IMR-90 (cell line): ENCODE measurements at regions not wholly inside any gene's neighbourhood (a gene's known extent, or its start where the extent isn't known, plus 50 kb on each side); places are given as distances from the start of the nearest gene placed in this dataset.

Experiments
- ATAC-seq: fragments of 200-7000 bp; cut with Tn5 transposase; 2 replicates; pipeline ENCODE4 v1.9.1; 2020; ENCODE audit warnings: low read depth, mild to moderate bottlenecking, moderate library complexity
- BruUV-seq: library from RNA; stranded (reverse); fragments of 400-500 nt; replicated peaks from 2 replicates; lab custom pipeline; 2021; lab: Mats Ljungman, UMichigan
- CTCF ChIA-PET: fragments of 300-600 bp; formaldehyde crosslinking; extraction: SDS; loops from one replicate; lab custom pipeline; 2021; ENCODE audit warnings: antibody characterized with exemption; lab: Yijun Ruan, JAX
- POLR2A ChIA-PET: fragments of 300-600 bp; sonication (Branson Sonifier 250); formaldehyde crosslinking; loops from one replicate; lab custom pipeline; 2022; ENCODE audit warnings: antibody characterized with exemption; ENCODE audit not compliant: unreplicated experiment; lab: Charles Lee
- DNase-seq: peaks from one replicate; pipeline ENCODE4 v3.0.0; 2013
- H2AFZ ChIP-seq: replicated peaks from 2 replicates; pipeline ENCODE3; 2013; ENCODE audit warnings: low read length, mild to moderate bottlenecking; ENCODE audit not compliant: poor library complexity
- H2AK5ac ChIP-seq: 2 replicates; pipeline ENCODE4 v1.6.1; 2013; ENCODE audit warnings: low read depth, low read length, inconsistent platforms
- H2AK9ac ChIP-seq: replicated peaks from 2 replicates; pipeline ENCODE3; 2013; ENCODE audit warnings: mild to moderate bottlenecking, low read depth, low read length, moderate library complexity; ENCODE audit not compliant: poor library complexity
- H2BK120ac ChIP-seq: 2 replicates; pipeline ENCODE4 v1.6.1; 2013; ENCODE audit warnings: low read depth, low read length, inconsistent platforms
- H2BK15ac ChIP-seq: 3 replicates; pipeline ENCODE4 v1.6.1; 2013; ENCODE audit warnings: low read depth, low read length, inconsistent platforms
- H2BK20ac ChIP-seq: 2 replicates; pipeline ENCODE4 v1.6.1; 2013; ENCODE audit warnings: low read depth, mild to moderate bottlenecking, inconsistent platforms, low read length, moderate library complexity
- H2BK5ac ChIP-seq: 2 replicates; pipeline ENCODE4 v1.6.1; 2013; ENCODE audit warnings: mild to moderate bottlenecking, low read depth, low read length, inconsistent platforms; ENCODE audit not compliant: poor library complexity, severe bottlenecking
- H3K14ac ChIP-seq: replicated peaks from 2 replicates; pipeline ENCODE4 v1.6.1; 2013; ENCODE audit warnings: low read depth, low read length, inconsistent platforms
- H3K18ac ChIP-seq: 2 replicates; pipeline ENCODE4 v1.6.1; 2013; ENCODE audit warnings: low read depth, low read length, control low read depth
- H3K23ac ChIP-seq: 2 replicates; pipeline ENCODE4 v1.6.1; 2013; ENCODE audit warnings: low read depth, low read length, inconsistent platforms
- H3K27ac ChIP-seq: 2 replicates; pipeline ENCODE4 v1.5.1; 2013; ENCODE audit warnings: mild to moderate bottlenecking, control low read depth, low read length; ENCODE audit not compliant: insufficient read depth
- H3K27me3 ChIP-seq: 2 replicates; pipeline ENCODE4 v1.6.1; 2013; ENCODE audit warnings: low read length; ENCODE audit not compliant: control insufficient read depth, insufficient read depth
- H3K36me3 ChIP-seq: 2 replicates; pipeline ENCODE4 v1.6.1; 2013; ENCODE audit warnings: low read length, mixed read lengths; ENCODE audit not compliant: control insufficient read depth, insufficient read depth
- H3K4ac ChIP-seq: 2 replicates; pipeline ENCODE4 v1.6.1; 2013; ENCODE audit warnings: low read depth, low read length, inconsistent platforms
- H3K4me1 ChIP-seq: 2 replicates; pipeline ENCODE4 v1.6.1; 2013; ENCODE audit warnings: low read length, mixed read lengths; ENCODE audit not compliant: control insufficient read depth, insufficient read depth
- H3K4me2 ChIP-seq: 2 replicates; pipeline ENCODE4 v1.6.1; 2013; ENCODE audit warnings: low read depth, mild to moderate bottlenecking, control low read depth, low read length, moderate library complexity
- H3K4me3 ChIP-seq: 2 replicates; pipeline ENCODE4 v1.5.1; 2013; ENCODE audit warnings: low read depth, mild to moderate bottlenecking, control low read depth, low read length, moderate library complexity; ENCODE audit not compliant: insufficient read depth
- H3K56ac ChIP-seq: 2 replicates; pipeline ENCODE4 v1.6.1; 2013; ENCODE audit warnings: low read length, inconsistent platforms; ENCODE audit not compliant: insufficient read depth; ENCODE audit errors: extremely low read depth
- H3K79me1 ChIP-seq, 2 experiments: 2 replicates each; pipeline ENCODE4 v1.6.1; 2013; ENCODE audit warnings: low read length in 2 of 2, inconsistent platforms in 1 of 2, low read depth in 1 of 2
- H3K9ac ChIP-seq: 2 replicates; pipeline ENCODE4 v1.6.1; 2013; ENCODE audit warnings: low read depth, low read length, control low read depth
- H3K9me1 ChIP-seq: 2 replicates; pipeline ENCODE4 v1.6.1; 2013; ENCODE audit warnings: low read length, inconsistent platforms; ENCODE audit not compliant: insufficient read depth
- H3K9me3 ChIP-seq: 2 replicates; pipeline ENCODE4 v1.6.1; 2013; ENCODE audit warnings: low read length; ENCODE audit not compliant: control insufficient read depth, insufficient read depth
- H4K20me1 ChIP-seq: 2 replicates; pipeline ENCODE4 v1.6.1; 2013; ENCODE audit warnings: low read length, inconsistent platforms; ENCODE audit not compliant: insufficient read depth
- H4K5ac ChIP-seq: 2 replicates; pipeline ENCODE4 v1.6.1; 2013; ENCODE audit warnings: mild to moderate bottlenecking, low read depth, low read length, control low read depth
- H4K8ac ChIP-seq, 2 experiments: 2 replicates each; pipeline ENCODE4 v1.6.1; 2013; ENCODE audit warnings: low read depth in 2 of 2, low read length in 2 of 2, control low read depth in 1 of 2, inconsistent platforms in 1 of 2
- H4K91ac ChIP-seq: 2 replicates; pipeline ENCODE4 v1.6.1; 2013; ENCODE audit warnings: low read depth, low read length, inconsistent platforms; ENCODE audit not compliant: insufficient read depth
- CEBPB ChIP-seq: IDR thresholded peaks from 2 replicates; pipeline ENCODE4 v1.6.1; 2012; ENCODE audit warnings: low read depth, low read length, improper control_type of control experiment
- FOS ChIP-seq: fragments of 150-350 bp; IDR thresholded peaks from 2 replicates; pipeline ENCODE4 v1.6.1; 2016; ENCODE audit warnings: low read depth, low read length
- MAFK ChIP-seq: IDR thresholded peaks from 2 replicates; pipeline ENCODE4 v1.6.1; 2012; ENCODE audit warnings: low read depth, low read length, improper control_type of control experiment
- MXI1 ChIP-seq: IDR thresholded peaks from 2 replicates; pipeline ENCODE4 v1.6.1; 2012; ENCODE audit warnings: low read depth, mild to moderate bottlenecking, low read length, moderate library complexity, borderline replicate concordance
- POLR2A ChIP-seq: IDR thresholded peaks from 2 replicates; pipeline ENCODE4 v1.6.1; 2012; ENCODE audit warnings: mild to moderate bottlenecking, low read depth, low read length
- WGBS, 2 experiments: methylation state at CpG; one replicate each; pipeline versions ENCODE4 v1.1.5 to v1.1.7; 2013; ENCODE audit warnings: missing lambda C conversion rate in 2 of 2; ENCODE audit not compliant: insufficient read length in 1 of 2; ENCODE audit errors: extremely low coverage in 2 of 2; 5-methylcytosine and 5-hydroxymethylcytosine counted together
- dilution Hi-C: fragments of 300-500 bp; cut with HindIII; formaldehyde crosslinking; loops from one replicate; pipeline ENCODE4 v1.14.3; 2018; ENCODE audit warnings: low sequenced_read_pairs; ENCODE audit not compliant: unreplicated experiment
- in situ Hi-C: fragments of 300-500 bp; cut with MboI; formaldehyde crosslinking; loops from 3 replicates; pipeline ENCODE4 v1.14.3; 2019; ENCODE audit warnings: low sequenced_read_pairs, inconsistent platforms, mixed read lengths
- intact Hi-C: fragments of 100-400 bp; cut with micrococcal nuclease; formaldehyde crosslinking; loops from 2 replicates; pipeline ENCODE4 v1.10.0; 2022
- TF ChIP-seq, protein P1 (sequence below): fragments of 150-350 bp; IDR thresholded peaks from 2 replicates; pipeline ENCODE4 v1.6.1; 2016; ENCODE audit warnings: low read depth, mild to moderate bottlenecking, low read length, moderate library complexity, borderline replicate concordance

DNA sequence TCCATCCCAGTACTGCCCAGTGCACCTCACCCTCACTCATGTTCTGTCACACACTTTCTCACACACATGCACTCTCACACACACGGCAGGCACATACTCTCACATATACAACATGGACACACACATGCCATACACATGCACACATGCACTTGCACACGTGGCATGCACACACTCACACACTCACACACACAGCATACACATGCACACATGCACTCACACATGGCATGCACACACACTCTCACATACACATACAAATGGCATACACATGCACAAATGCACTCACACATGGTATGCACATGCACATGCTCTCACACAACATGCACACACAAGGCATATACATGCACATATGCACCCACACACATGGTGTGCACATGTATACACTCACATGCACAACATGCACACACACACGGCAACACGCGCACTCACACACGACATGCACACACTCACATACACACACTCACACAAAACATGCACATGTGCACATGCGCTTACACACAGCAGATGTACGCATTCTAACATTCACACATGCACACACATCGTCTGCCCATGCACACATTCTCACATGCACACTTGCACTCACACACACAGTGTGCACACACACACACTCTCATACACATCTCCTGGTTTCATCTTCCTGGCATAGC is 131.7 kb upstream of the THBS2 start:
- H3K9me1 ChIP-seq, result peaks cover 6% of the 10 kb centered on the region; the same call in 1 of the 2 replicates
- no peak overlapping the region for H4K5ac ChIP-seq
- H3K79me1 ChIP-seq, result no peaks in the 10 kb centered on the region
- in situ Hi-C loops, result no loop called here
- H3K27me3 ChIP-seq, result peaks cover 2% of the 10 kb centered on the region; the same call in 1 of the 2 replicates
- no peak overlapping the region for H3K14ac ChIP-seq
- H3K4me1 ChIP-seq, result peaks cover 2% of the 10 kb centered on the region; the same call in 1 of the 2 replicates
- intact Hi-C loops, result no loop called here
- no peak overlapping the region for H2BK15ac ChIP-seq
- H3K23ac ChIP-seq, result no peak overlapping the region
- H3K36me3 ChIP-seq, result no peaks in the 10 kb centered on the region
- POLR2A ChIA-PET, result no interaction called here
- no peak overlapping the region for H3K4me3 ChIP-seq
- CTCF ChIA-PET, result no interaction called here
- no peak overlapping the region for H4K8ac ChIP-seq
- no peaks in the 10 kb centered on the region for H3K9me3 ChIP-seq
- ATAC-seq (no peak), DNase-seq (no peak)
- TF ChIP-seq FOS (no peak), CEBPB (no peak), MXI1 (no peak), MAFK (no peak), POLR2A (no peak)
- TF ChIP-seq, protein P1, sequence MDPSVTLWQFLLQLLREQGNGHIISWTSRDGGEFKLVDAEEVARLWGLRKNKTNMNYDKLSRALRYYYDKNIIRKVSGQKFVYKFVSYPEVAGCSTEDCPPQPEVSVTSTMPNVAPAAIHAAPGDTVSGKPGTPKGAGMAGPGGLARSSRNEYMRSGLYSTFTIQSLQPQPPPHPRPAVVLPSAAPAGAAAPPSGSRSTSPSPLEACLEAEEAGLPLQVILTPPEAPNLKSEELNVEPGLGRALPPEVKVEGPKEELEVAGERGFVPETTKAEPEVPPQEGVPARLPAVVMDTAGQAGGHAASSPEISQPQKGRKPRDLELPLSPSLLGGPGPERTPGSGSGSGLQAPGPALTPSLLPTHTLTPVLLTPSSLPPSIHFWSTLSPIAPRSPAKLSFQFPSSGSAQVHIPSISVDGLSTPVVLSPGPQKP, result no peak
- WGBS, 2 experiments, result 87% methylated on average over 9 of the region's 9 CpGs; no CpG with 5 or more reads in 1 of the 2 experiments
- H3K18ac ChIP-seq, result no peak overlapping the region
- no peak overlapping the region for H2BK20ac ChIP-seq
- H3K27ac ChIP-seq, result no peak overlapping the region
- H2BK5ac ChIP-seq, result no peak overlapping the region
- no peak overlapping the region for H2BK120ac ChIP-seq
- no TSS peak for BruUV-seq
- dilution Hi-C loops, result no loop called here
- H3K4me2 ChIP-seq, result no peak overlapping the region
- H4K20me1 ChIP-seq, result no peaks in the 10 kb centered on the region
- H3K56ac ChIP-seq, result no peak overlapping the region
- H2AFZ ChIP-seq, result peak overlapping the region; percentile 63
- H4K91ac ChIP-seq, result no peak overlapping the region
- no peak overlapping the region for H3K4ac ChIP-seq
- H3K9ac ChIP-seq, result no peak overlapping the region
- no peak overlapping the region for H2AK9ac ChIP-seq
- no peak overlapping the region for H2AK5ac ChIP-seq
